Upper lobe of right lung (tissue), 1 donor: ENCODE measurements at regions not wholly inside any gene's neighbourhood (a gene's known extent, or its start where the extent isn't known, plus 50 kb on each side); places are given as distances from the start of the nearest gene placed in this dataset.

ENCODE experiments used
- ATAC-seq: fragments of 200-7000 bp; cut with Tn5 transposase; one replicate; pipeline ENCODE4 v1.9.1; 2020; ENCODE audit warnings: mild to moderate bottlenecking, moderate library complexity
- DNase-seq: peaks from one replicate; pipeline ENCODE4 v3.0.0-alpha.2; 2020
- H3K27ac ChIP-seq: fragments of 200-600 bp; one replicate; pipeline ENCODE4 v1.8.0; 2022
- H3K27me3 ChIP-seq: fragments of 200-600 bp; one replicate; pipeline ENCODE4 v1.8.0; 2022; ENCODE audit warnings: mild to moderate bottlenecking
- H3K36me3 ChIP-seq: fragments of 200-600 bp; one replicate; pipeline ENCODE4 v1.8.0; 2022
- H3K4me1 ChIP-seq: fragments of 200-600 bp; one replicate; pipeline ENCODE4 v1.8.0; 2022
- H3K4me3 ChIP-seq: fragments of 200-600 bp; one replicate; pipeline ENCODE4 v1.8.0; 2022; ENCODE audit warnings: mild to moderate bottlenecking
- H3K9me3 ChIP-seq: fragments of 200-600 bp; one replicate; pipeline ENCODE4 v1.8.0; 2022
- intact Hi-C: fragments of 100-400 bp; cut with DNase I; formaldehyde crosslinking; loops from one replicate; pipeline ENCODE4 v1.11.0; 2022
- TF ChIP-seq, protein P1 (sequence below): fragments of 200-600 bp; IDR thresholded peaks from one replicate; pipeline ENCODE4 v1.8.0; 2022; ENCODE audit warnings: antibody characterized with exemption
- donor health status: DM: no; HTN: yes; CAD: no; lungs with severe emphysema.

DNA sequence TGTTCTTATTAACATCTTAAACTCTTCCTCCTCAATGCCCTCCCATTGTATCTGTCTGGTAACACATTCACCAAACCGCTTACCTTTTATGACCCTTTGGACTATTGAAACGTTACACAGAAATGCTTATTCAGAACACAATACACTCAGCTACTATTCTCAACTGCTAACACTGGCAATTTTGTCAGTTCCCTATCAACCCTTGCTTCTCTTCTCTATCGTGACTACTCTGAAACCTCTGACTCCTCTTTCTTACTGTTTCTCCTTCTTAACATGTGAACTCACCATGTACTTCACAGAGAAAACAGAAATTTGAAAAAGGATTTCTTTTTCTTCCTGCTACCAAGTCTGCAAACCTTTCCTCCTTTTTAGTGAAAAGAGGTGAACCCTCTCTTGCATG is 232.9 kb upstream of the GPR149 start:
- Histone ChIP-seq H3K36me3 (no peaks in the 10 kb centered on the region), H3K27ac (no peak overlapping the region)
- TF ChIP-seq, protein P1, sequence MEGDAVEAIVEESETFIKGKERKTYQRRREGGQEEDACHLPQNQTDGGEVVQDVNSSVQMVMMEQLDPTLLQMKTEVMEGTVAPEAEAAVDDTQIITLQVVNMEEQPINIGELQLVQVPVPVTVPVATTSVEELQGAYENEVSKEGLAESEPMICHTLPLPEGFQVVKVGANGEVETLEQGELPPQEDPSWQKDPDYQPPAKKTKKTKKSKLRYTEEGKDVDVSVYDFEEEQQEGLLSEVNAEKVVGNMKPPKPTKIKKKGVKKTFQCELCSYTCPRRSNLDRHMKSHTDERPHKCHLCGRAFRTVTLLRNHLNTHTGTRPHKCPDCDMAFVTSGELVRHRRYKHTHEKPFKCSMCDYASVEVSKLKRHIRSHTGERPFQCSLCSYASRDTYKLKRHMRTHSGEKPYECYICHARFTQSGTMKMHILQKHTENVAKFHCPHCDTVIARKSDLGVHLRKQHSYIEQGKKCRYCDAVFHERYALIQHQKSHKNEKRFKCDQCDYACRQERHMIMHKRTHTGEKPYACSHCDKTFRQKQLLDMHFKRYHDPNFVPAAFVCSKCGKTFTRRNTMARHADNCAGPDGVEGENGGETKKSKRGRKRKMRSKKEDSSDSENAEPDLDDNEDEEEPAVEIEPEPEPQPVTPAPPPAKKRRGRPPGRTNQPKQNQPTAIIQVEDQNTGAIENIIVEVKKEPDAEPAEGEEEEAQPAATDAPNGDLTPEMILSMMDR, result no peak

DNA sequence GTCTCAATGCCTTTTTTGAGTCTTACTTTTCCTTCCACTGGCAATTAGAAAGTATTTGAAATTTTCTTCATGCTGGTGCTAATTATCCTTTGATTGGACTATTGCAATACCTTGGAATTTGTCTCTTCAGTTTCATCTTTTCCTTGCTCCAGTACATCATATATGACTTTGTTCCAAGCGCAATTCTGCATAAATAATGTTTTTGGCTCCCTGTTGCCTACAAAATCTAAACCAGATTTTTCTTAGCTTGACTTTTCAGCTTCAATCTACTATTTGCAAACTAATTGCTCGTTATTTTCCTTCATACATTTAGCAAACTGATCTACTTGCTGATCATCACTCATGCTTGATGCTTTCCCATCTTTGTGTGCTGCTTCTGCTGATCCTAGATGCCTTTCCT is 230.8 kb upstream of the GPR149 start:
- intact Hi-C loops, result no loop called here
- H3K27me3 ChIP-seq, result no peaks in the 10 kb centered on the region
- H3K4me3 ChIP-seq, result no peak overlapping the region
- TF ChIP-seq, protein P1, result no peak
- no peak overlapping the region for H3K27ac ChIP-seq
- H3K9me3 ChIP-seq, result no peaks in the 10 kb centered on the region
- ATAC-seq, result no peak
- DNase-seq, result no peak
- no peaks in the 10 kb centered on the region for H3K36me3 ChIP-seq
- H3K4me1 ChIP-seq, result no peaks in the 10 kb centered on the region

More for the DNA sequence above, 232.9 kb upstream of the GPR149 start:
- H3K4me3 ChIP-seq, result no peak overlapping the region
- H3K9me3 ChIP-seq, result no peaks in the 10 kb centered on the region
- no peak for DNase-seq
- H3K27me3 ChIP-seq, result no peaks in the 10 kb centered on the region
- no peak for ATAC-seq
- intact Hi-C loops, result no loop called here
- no peaks in the 10 kb centered on the region for H3K4me1 ChIP-seq

DNA sequence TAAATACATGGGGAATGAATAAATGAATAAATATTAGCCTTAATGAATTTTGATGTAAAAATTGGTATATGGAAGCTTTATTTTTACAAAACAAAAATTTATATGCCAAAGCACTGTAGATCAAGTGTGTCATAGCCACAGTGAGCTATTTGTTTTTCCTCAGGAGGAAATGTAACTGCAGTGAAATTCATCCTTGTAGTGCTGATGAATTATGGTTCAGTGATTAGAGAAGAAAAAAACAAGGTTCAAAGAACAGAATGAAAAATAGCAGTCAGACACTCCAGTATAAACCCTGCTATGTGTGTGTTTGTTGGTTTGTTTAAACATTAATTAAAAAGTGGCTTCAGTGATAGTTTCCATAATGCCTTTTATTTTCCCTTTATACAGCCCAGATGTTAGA is 228.0 kb upstream of the GPR149 start:
- H3K27me3 ChIP-seq, result no peaks in the 10 kb centered on the region
- H3K4me3 ChIP-seq, result no peak overlapping the region
- DNase-seq (no peak), ATAC-seq (no peak)
- H3K36me3 ChIP-seq, result no peaks in the 10 kb centered on the region
- no peaks in the 10 kb centered on the region for H3K4me1 ChIP-seq
- intact Hi-C loops, result no loop called here
- no peaks in the 10 kb centered on the region for H3K9me3 ChIP-seq
- no peak overlapping the region for H3K27ac ChIP-seq
- TF ChIP-seq, protein P1, result no peak

DNA sequence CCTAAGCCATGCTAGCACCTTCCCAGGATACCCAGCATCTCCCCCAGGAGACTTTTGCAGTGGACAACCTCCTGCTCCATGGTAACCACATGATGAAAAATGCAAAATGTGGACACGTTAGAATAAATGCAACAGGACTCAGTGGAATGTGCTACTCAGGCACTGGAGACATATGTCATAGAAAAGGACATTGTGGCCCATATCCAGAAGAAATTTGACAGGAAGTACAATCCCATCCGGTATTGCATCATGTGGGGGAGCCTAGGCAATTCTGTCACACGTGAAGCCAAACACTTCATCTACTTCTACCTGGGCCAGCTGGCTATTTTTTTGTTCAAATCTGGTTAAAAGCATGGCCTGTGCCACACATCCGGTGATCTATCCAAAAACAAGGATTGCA is 227.2 kb upstream of the GPR149 start:
- H3K36me3 ChIP-seq, result no peaks in the 10 kb centered on the region
- no peaks in the 10 kb centered on the region for H3K9me3 ChIP-seq
- H3K27ac ChIP-seq, result no peak overlapping the region
- H3K27me3 ChIP-seq, result no peaks in the 10 kb centered on the region
- TF ChIP-seq, protein P1, result no peak
- no peak for DNase-seq
- H3K4me3 ChIP-seq, result no peak overlapping the region
- intact Hi-C loops, result no loop called here
- no peak for ATAC-seq
- H3K4me1 ChIP-seq, result no peaks in the 10 kb centered on the region

DNA sequence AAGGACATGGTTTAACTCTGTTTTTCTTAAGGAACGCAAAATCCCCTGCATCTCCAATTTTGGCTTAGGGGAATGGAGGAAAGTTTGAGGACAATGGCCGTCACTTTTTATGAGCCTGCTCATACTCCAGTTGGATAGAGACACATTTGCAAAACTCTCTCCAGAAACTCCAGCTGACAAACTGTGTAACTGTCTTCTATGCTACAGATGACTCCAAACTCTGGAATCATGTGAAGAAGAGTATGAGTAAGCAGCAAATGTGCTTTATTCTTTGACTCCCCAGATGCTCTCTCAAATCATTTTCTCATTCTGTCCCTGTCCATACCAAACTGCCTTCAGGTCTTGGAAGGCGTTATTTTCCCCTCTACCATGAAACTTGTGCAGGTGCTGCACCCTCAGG is 226.5 kb upstream of the GPR149 start:
- intact Hi-C loops, result no loop called here
- no peak overlapping the region for H3K4me3 ChIP-seq
- H3K9me3 ChIP-seq, result no peaks in the 10 kb centered on the region
- no peaks in the 10 kb centered on the region for H3K27me3 ChIP-seq
- H3K4me1 ChIP-seq, result no peaks in the 10 kb centered on the region
- H3K36me3 ChIP-seq, result no peaks in the 10 kb centered on the region
- DNase-seq, result no peak
- TF ChIP-seq, protein P1, result no peak
- ATAC-seq, result no peak
- H3K27ac ChIP-seq, result no peak overlapping the region

DNA sequence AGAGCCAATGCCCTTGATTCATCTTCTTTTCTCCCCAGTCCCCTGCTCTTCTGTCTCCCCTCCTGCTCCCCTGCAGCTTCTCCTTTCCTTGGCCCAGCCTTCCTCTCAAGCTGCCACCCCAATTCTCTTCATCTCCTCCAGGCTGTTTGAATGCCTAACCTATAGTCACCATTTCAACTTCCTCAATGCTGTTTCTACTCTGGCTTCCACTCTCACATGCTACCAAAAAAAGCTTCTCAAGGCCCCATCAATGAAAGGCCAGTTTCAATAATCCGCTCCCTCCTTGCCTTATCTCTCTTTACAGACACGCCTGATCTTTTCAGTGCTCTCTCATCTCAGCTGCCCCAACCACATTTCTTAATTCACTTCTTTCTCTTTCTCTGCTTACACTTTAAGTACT is 212.2 kb upstream of the GPR149 start:
- Histone ChIP-seq H3K27ac (no peak overlapping the region), H3K27me3 (no peaks in the 10 kb centered on the region), H3K36me3 (no peaks in the 10 kb centered on the region), H3K4me1 (no peaks in the 10 kb centered on the region), H3K9me3 (no peaks in the 10 kb centered on the region), H3K4me3 (no peak overlapping the region)
- TF ChIP-seq, protein P1, result no peak
- intact Hi-C loops, result no loop called here
- peak; percentile 33 for ATAC-seq
- no peak for DNase-seq
